ELR (cell line): ENCODE measurements at regions not wholly inside any gene's neighbourhood (a gene's known extent, or its start where the extent isn't known, plus 50 kb on each side); places are given as distances from the start of the nearest gene placed in this dataset.

Experiments
- DNase-seq: peaks from one replicate; pipeline ENCODE4 v3.0.0-alpha.2; 2015; ENCODE audit warnings: low read depth

DNA sequence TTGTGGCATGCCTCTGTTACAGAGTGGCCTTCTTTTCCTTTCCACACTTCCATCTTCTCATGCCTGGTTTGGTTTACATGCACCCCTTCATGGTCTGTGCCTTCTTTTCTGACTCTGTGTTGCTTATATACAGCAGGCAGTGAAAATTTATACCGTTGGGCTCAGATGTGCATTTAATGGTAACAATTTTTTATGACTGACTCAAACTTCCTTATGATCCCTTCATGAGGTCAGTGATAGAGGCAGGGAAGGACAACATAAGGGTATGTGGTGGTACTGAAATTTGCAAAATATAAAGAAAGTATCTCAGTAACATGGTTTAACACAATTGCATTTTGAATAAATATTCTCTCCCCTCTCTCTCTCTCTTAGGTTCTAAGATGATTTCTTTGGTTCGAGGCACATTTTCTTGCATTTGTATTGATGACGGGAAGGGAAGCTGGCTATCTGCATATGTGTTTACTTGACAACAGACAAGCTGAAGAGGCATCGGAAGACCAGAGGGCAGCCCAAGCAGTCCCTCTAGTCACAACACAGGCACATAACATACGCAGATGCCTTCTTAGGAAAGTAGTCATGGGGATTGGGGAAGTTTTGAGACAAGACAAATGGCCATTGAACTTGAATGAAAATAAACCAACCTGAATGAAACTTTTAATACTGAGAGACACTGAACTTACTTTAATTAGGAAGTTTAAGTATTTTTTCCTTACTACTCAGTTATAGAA lies 163.3 kb upstream of the LEF1 start:
- no peak for DNase-seq

DNA sequence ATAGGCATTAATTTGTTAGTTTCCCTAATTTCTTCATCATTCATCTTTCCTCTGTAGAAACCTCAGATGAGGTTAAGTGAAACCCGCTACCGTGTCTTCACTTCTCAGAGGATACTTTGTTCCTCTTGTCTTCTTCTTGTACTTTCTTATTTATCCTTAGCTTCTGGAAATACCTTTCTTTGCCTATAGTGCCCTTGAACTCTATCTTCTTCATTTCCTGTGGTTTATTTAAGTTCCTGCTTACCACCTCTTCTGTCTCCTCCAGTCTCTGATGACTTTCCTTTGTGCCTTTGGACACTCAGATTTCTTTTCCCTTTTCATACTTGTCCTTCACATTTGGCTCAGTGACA lies 159.6 kb upstream of the LEF1 start:
- DNase-seq, result no peak

DNA sequence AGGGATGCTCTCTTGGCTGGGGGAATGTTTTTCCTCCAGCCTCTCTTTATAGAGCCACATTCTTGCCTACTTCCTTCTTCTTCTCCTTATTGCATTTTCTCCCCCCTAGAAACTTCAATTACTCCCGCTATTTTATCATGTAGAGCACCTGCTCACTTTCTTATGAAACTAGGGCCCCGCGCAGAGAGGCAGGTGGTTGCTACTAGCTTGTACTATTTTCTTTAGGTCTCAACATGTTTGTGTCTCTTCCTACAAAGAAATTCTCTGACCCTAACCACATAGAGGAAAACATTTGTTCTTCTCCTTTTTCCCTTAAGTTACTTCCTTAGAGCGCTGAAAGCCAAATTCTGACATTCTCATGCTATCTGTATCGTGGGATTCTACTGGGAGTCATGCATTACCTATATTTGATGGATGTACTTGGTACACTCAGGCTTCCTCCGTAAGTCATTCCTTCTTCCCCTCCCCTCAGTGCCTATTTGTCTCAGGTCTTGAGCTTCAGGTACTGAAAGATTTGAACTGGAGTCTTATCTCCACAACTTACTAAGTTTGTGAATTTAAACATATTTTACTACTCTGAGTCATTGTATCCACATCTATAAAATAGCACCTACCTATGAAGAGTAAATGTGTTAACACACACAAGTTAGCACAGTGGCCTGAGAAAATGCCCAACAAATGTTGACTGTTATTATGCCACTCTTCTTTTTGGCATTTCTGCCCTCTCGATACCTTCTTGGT lies 159.1 kb upstream of the LEF1 start:
- no peak for DNase-seq

DNA sequence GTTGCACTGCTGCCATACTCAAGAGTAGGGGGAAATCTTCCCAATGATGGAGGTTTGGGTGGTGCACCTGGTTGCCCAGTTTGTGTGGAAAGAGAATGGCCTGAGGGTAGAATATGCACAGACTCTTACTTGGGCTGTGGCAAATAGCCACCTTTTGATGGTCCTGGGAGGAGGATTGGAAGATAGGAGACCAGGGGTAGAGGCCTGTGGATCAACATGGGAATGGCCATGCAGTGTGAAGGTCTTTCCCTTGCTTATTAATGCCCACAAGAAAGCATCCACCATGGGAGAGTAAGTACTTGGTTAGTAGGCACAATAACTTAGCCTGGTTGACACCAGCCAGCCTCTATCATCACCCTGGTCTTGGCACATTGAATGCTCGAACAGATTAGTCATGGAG lies 156.8 kb upstream of the LEF1 start:
- DNase-seq, result no peak

DNA sequence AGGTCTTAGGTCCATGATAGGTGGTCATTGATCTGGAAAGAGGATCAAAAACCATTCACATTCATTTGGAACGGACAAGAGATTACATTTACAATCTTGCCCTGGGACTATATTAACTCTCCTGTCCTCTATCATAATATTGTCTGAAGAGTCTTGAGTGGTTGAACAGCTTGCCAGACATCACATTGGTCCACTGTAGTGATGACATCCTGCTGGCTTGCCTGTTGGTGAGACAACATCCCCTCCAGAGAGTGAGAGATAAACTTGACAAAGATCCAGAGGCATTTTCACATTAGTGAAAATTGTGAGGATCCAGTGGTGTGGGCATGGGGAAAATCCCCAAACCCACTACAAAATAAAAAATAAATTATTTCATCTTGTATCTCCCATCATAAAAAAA lies 155.7 kb upstream of the LEF1 start:
- DNase-seq, result no peak

DNA sequence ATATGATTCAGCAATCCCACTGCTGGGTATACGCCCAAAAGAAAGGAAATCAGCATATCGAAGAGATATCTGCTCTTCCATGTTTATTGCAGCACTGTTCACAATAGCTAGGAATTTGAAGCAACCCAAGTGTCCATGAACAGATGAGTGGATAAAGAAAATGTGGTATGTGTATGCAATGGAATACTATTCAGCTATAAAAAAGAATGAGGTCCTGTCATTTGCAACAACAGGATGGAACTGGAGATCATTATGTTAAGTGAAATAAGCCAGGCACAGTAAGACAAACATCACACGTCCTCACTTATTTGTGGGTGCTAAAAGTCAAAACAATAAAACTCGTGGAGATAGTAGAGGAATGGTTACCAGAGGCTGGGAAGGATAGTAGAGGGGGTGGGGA lies 153.8 kb upstream of the LEF1 start:
- DNase-seq, result no peak

DNA sequence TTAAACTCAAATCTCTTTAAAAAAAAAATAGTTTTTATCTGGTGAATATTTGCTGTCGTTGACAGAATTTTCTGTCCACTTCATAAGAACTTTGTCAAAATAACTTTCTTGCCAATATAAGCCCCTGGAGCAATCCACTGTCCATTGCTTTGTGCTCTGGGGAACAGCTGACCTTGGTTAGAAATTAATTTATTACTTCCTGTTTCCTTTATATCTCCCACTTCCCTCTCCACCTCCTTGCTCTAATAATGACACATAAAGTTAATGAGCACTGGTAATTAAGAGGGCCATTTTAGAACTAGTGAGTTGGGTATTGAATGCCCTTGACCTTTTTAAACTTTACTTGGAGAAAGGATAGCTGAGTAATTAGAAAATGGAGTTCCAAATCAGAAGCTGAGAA lies 151.3 kb upstream of the LEF1 start:
- DNase-seq, result no peak

DNA sequence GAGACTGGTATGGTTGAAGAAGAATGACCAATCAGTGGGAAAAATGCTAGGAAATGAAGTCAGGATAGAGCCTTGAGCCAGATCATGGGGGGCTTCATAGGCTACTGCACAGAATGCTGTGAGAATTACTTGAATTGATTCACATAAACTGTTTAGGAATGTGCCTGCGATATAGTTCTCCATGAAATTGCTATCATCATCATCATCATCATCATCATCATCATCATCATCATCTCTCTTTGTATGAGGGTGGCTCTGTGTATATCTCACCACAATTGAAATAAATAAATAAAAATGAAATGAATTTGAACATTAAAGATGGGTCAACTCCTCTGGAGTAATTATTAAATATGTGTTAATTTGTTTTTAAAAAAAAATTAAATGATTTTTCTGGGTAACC lies 148.6 kb upstream of the LEF1 start:
- no peak for DNase-seq

DNA sequence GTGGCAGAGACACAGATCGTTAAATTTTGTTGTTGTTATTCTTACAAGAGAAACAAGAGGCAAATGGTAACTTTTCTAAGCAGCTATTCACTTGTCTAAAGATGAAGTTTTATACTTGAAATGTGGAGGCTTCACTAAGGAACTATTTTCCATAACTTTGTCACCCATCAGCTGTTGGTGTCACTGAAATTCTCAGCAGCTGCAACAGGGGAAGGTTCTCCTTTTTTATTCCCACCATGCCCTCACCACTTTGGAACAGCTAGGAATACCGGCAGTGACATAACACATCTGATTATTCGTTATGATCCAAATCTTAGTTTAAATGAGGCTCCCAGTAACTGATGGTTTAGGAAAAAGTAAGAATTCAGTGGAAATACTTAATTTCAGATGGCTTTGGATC lies 147.0 kb upstream of the LEF1 start:
- DNase-seq, result no peak

DNA sequence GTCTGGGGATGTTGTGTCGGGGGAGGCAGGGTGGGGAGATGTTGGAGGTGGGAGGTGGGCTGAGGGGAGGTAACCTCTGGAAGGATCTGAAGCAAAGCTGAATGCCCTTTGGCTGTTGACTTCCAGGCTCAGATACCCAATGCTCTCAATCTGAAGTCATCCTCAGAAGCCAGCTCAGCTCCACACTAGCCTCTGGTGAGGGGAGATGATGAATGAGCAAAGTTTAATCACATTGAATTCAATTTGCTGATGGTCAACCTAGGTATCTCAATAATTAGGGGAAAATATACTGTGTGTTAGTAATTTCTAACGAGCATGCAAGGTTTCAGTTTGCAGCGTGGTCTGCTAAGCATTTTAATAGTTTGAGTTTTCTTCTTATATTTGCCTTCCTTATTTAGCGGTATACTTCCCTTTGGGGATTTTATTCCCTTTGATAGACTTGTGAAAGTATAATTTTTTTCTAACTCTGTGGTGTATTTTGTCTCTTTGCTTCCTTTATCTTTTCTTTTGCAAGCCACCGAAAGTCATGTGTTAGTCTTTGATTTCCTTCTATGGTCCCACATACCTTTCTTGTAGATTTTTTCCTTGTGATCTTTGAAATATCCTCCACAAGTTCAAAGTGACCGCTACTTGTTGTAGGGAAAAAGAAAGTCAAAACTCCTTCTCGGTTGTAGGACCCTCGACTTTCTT lies 146.3 kb upstream of the LEF1 start:
- no peak for DNase-seq

DNA sequence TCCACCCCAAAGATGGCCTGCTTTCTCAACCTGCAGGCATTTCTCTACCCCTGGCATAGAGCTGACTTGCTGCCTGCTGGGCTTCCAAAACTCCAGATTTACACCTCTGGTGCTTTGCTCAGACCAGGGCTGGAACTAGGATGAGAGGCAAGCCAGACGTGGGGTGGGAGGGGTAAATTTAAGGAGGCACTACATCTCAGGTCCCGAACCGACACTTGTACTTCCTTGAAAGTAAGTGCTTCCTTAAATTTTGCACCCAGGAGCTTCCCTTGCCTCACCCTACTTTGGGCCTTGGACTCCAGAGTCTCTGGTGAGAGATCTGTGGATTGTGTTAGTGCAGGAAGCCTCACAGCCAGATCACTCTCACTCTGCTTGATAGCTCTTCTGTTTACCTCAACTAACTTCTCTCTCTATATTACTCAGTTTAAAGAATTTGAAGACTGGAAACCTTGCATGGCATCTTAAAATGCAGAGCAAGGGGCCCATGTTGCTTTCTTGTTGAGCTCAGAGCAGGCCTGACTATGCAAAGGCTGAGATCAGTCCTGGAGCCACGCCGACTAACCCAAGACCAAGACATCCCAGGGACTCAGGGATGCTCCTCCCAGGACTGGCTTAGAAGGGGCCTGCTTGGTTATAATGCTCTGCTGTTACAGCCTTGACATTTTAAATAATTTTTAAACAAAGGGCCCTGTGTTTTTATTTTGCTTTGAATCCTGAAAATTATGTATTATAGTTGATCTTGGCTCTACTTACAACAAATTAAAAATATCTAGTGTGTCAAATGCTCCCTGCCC lies 145.0 kb upstream of the LEF1 start:
- DNase-seq, result no peak

DNA sequence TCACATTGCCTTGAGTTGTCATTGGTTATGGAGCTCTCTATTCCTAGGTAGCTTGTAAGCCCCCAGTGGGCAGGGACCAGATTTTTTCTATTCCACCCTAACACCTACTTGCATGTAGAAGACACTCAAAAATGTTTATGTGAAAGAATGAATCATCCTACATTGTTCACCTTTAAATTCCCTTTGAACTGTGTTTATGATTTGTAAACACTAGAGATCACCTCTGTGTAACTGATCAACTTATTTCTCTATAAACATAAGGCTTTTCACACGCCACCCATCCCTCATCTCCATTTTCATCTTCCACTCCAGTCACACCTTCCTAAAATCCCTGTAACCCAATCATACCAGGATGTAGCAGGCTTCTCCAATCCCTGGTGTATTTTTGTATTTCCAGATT lies 142.6 kb upstream of the LEF1 start:
- no peak for DNase-seq

DNA sequence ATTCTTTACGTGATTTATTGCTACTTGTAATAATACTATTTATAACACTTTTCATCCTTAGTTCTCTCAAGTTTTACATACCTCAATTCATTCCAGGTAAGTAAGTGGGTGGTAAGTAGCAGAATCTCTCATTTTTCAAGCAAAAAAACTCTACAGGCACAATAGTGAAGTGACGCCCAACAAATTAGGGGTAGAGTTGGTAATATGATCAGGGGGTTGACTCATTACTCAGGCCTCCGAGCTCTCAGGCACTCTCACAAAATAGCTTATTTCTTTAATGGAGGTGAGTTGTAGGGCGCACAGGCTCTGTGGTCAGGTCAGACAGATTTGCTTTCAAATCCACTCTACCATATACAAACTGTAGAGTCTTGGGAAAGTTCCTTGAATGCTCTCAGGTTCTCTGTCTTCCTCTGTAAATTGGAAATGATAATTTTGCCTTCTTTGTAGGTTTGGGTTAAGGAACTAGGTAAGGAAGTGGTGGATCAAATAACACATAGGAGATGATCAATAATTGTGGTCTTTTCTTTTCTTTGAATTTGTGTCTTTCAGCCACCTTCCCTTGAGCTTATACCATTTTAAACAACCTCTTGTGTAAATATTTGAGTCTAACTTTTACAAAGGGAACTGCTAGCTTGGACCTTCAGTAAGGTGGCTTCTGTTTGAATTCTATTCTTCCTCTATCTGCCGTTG lies 134.9 kb upstream of the LEF1 start:
- peak; percentile 65 for DNase-seq

DNA sequence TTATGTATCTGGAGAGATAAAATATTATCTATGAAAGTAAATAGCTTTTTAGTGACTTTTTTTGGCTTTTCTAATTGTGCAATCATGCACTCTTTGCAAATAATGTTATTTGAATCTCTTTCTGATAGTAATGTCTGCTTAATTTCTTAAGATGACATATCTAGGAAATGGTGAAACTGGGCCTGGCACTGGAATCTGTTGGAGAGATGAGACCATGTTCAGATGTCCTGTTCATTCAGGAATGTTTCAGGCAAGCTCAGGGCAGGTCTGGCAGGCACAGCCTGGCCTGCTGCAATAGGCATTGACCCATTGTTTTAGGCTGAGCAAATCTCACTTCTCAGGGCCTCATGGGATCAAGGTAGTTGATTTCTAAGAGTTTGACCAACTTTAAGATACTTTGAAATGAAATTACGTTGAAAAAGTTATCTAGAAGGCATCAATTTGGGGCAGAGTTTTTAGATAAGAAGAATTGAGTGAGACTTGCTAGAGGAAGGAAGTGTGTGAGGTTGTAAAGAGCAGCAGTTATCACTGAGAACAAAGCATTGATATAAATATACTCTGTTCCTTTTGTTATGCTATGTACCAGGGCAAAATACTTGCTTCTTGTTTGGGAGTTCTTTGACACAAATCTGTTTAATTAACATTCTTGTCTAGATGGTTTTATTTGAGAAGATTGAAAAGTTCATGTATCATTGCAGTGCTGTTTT lies 133.0 kb upstream of the LEF1 start:
- DNase-seq, result no peak

DNA sequence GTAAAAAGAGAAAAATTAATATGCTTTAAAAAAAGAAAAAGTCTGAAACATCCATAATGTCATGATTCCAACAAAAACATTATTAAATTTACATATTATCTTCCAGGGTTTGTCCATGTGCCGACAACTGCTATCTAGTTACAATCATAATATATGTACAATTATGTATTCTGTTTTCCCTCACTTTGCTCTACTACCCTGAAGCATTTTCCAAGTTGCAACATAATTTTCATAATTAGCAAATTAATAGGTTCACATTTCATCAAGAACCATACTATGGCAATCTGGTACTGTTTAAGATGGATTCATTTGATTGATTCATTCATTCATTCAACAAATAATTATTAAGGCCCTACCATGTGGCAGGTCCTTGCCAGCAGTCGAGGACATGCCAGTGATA lies 128.9 kb upstream of the LEF1 start:
- no peak for DNase-seq

DNA sequence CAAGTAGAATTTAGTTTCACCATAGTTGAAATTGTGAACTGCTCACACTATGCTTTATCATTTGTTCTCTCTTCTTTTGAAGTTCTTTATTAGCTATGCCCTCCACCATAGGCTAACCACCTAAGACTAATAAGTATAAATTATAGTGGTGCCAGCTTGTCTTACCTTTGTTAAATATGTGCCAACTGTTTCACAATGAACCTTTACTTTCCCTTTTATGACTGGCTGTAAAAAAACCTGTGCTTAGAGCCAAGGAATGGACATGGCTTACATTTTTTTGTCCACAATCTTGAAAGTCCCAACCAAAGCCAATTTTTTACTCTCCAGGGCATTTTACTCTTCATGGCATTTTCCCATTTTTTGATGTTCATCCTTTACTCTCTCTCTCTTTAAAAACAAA lies 123.5 kb upstream of the LEF1 start:
- no peak for DNase-seq

DNA sequence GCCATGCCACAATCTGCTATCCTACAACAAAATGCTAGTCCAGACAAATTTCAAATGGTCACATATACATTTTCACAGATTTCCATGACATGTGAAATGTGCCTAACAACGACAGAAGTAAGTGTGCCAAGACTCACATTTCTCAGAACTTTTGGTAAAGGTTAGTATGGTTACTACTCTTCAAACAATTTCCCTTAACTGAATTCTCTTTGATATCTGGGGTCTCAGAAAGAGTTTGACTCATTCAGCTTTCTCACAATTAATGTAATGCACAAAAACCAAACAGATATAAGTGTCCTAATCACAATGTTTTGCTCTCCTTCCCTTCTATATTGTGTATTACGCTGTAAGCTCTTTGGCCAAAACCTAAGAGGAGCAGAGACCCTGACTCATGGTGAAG lies 122.4 kb upstream of the LEF1 start:
- no peak for DNase-seq

DNA sequence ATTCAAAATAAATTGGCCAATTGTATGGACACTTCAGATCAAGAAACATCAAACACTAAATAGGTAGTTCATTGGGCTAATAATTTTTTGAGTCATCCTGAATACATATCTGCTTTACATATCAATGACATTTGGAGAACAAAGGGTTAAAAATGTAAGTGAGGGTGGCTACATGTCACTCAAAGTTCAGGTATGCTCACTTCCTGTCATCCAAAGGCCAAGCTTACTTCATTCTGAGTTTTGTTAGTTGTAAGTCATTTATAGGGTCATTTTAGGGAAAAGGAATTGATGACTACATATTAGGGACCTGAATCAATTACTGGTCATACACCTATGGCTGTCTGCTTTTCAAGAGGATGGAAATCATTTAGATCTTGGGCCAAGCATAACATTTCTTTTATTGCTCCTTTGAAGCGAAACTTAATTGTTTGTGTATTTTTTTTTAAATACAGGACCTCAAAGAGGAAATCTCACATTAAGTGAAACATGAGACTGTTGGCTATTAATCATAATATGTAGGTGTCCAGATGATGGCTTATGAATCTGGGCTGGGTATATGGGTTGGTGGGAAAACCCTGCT lies 119.2 kb upstream of the LEF1 start:
- peak; percentile 2 for DNase-seq

DNA sequence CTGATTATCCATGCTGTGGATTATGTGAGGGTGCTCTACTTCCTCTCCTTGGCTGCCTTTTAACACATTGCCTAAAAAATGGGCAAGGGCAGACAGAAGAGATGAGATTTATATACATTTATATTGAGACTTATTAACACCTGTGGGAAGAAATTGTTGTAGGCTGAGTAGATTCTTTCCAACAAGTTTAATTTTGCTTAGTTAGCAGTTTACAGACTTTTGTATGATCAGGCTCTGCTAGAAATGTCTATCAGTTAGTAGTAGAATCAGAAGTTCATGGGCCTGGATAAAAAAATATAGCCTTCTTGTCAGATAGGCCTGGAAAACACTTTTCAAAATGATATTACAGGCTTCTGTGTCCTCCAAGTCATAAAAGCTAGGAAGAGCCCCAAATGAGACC lies 111.3 kb upstream of the LEF1 start:
- no peak for DNase-seq

DNA sequence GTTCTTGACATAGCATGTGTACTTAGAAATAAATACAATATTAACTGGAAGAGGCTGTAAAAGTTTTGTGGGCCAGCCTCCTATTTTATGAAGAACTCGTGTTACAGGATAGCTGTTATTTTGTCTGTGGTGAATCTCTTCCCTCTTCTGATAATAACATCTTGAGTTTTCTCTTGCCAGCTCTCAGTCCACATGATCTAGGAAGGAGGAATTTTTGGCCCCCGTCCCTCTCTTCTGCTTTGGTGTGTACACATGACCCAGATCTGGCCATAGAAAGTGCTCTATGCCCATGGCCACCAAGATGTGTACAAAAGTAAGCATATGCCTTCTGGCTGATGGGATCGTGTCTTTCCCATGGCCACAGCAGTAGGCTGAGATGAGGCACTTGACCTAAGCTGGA lies 108.0 kb upstream of the LEF1 start:
- DNase-seq, result no peak

DNA sequence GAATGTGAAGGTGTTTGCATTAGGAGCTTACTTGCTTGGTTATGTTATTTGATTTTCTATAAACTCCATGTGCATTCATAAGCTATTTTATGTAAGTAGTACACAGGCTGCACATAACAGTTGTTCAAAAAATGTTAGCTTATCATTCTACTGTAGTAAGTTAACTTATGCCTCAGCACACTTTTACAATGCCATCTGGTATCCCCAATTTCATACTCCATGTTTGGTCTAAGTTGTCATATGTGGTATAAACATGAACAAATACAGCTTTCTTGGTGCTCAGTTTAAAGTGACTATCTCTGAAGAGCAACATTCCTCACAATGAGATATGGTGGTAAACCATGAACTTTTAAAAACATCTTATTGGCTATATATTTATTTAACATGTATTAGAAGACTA lies 104.3 kb upstream of the LEF1 start:
- DNase-seq, result no peak
